ENCODE measurements at regions not wholly inside any gene's neighbourhood (a gene's known extent, or its start where the extent isn't known, plus 50 kb on each side); places are given as distances from the start of the nearest gene placed in this dataset.
"Not testable (repeated sequence)": the region's sequence is repeated elsewhere in the genome, so short reads cannot be mapped to it uniquely, and the experiment has no call there.

GRCh38 chr11:129709801-129710398 lies 105.7 kb upstream of the TMEM45B start:
- no peak overlapping the region for H3K4me3 Mint-ChIP-seq
- no peaks in the 10 kb centered on the region for H3K4me1 Mint-ChIP-seq (ENCODE audit: low read depth)

GRCh38 chr11:129710423-129710822 lies 105.2 kb upstream of the TMEM45B start:
- no peaks in the 10 kb centered on the region for H3K4me1 Mint-ChIP-seq (ENCODE audit: low read depth)
- no peaks in the 10 kb centered on the region for H3K36me3 Mint-ChIP-seq
- no peak overlapping the region for H3K4me3 Mint-ChIP-seq
- H3K27me3 Mint-ChIP-seq = peaks cover 2% of the 10 kb centered on the region
- H3K9me3 Mint-ChIP-seq (ENCODE audit: low read depth) = no peaks in the 10 kb centered on the region
- H3K27ac Mint-ChIP-seq = no peak overlapping the region

More at GRCh38 chr11:129709801-129710398, 105.7 kb upstream of the TMEM45B start:
- Mint-ChIP-seq H3K27ac (no peak overlapping the region), H3K27me3 (peaks cover 2% of the 10 kb centered on the region), H3K36me3 (no peaks in the 10 kb centered on the region), H3K9me3 (ENCODE audit: low read depth) (no peaks in the 10 kb centered on the region)

GRCh38 chr11:129711760-129712159 lies 103.9 kb upstream of the TMEM45B start:
- no peaks in the 10 kb centered on the region for H3K4me1 Mint-ChIP-seq (ENCODE audit: low read depth)
- peaks cover 2% of the 10 kb centered on the region for H3K27me3 Mint-ChIP-seq
- H3K27ac Mint-ChIP-seq = no peak overlapping the region
- no peaks in the 10 kb centered on the region for H3K9me3 Mint-ChIP-seq (ENCODE audit: low read depth)
- H3K36me3 Mint-ChIP-seq = no peaks in the 10 kb centered on the region
- H3K4me3 Mint-ChIP-seq = no peak overlapping the region

GRCh38 chr11:129712486-129713240 lies 103.0 kb upstream of the TMEM45B start:
- H3K27me3 Mint-ChIP-seq; H3K9me3 Mint-ChIP-seq (ENCODE audit: low read depth); H3K4me1 Mint-ChIP-seq (ENCODE audit: low read depth); H3K4me3 Mint-ChIP-seq; H3K36me3 Mint-ChIP-seq; H3K27ac Mint-ChIP-seq: not testable (repeated sequence)

GRCh38 chr11:129719037-129719436 lies 96.6 kb upstream of the TMEM45B start:
- Mint-ChIP-seq H3K36me3 (no peaks in the 10 kb centered on the region), H3K4me3 (no peak overlapping the region), H3K27me3 (no peaks in the 10 kb centered on the region), H3K9me3 (ENCODE audit: low read depth) (no peaks in the 10 kb centered on the region), H3K27ac (no peak overlapping the region), H3K4me1 (ENCODE audit: low read depth) (peaks cover 4% of the 10 kb centered on the region)

- H3K4me1 Mint-ChIP-seq (ENCODE audit: low read depth) = peaks cover 4% of the 10 kb centered on the region
- H3K36me3 Mint-ChIP-seq = no peaks in the 10 kb centered on the region
- no peak overlapping the region for H3K27ac Mint-ChIP-seq
- H3K27me3 Mint-ChIP-seq = no peaks in the 10 kb centered on the region
- H3K9me3 Mint-ChIP-seq (ENCODE audit: low read depth) = no peaks in the 10 kb centered on the region
- no peak overlapping the region for H3K4me3 Mint-ChIP-seq
These were observed 95.5 kb upstream of the TMEM45B start for GRCh38 chr11:129720156-129720555.

GRCh38 chr11:129720994-129721393 lies 94.7 kb upstream of the TMEM45B start:
- Mint-ChIP-seq H3K36me3 (peaks cover under 1% of the 10 kb centered on the region), H3K9me3 (ENCODE audit: low read depth) (no peaks in the 10 kb centered on the region), H3K4me3 (no peak overlapping the region), H3K27ac (no peak overlapping the region), H3K27me3 (no peaks in the 10 kb centered on the region), H3K4me1 (ENCODE audit: low read depth) (peaks cover 4% of the 10 kb centered on the region)

- Mint-ChIP-seq H3K9me3 (ENCODE audit: low read depth) (no peaks in the 10 kb centered on the region), H3K4me3 (no peak overlapping the region), H3K27me3 (no peaks in the 10 kb centered on the region), H3K27ac (no peak overlapping the region), H3K36me3 (peaks cover 4% of the 10 kb centered on the region), H3K4me1 (ENCODE audit: low read depth) (peaks cover 4% of the 10 kb centered on the region)
These were observed 94.0 kb upstream of the TMEM45B start for GRCh38 chr11:129721685-129722084.

GRCh38 chr11:129722529-129722928 lies 93.1 kb upstream of the TMEM45B start:
- peaks cover 4% of the 10 kb centered on the region for H3K4me1 Mint-ChIP-seq (ENCODE audit: low read depth)
- H3K27me3 Mint-ChIP-seq = no peaks in the 10 kb centered on the region
- H3K4me3 Mint-ChIP-seq = no peak overlapping the region
- no peak overlapping the region for H3K27ac Mint-ChIP-seq
- no peaks in the 10 kb centered on the region for H3K9me3 Mint-ChIP-seq (ENCODE audit: low read depth)
- H3K36me3 Mint-ChIP-seq = peaks cover 4% of the 10 kb centered on the region

GRCh38 chr11:129723146-129723760 lies 92.4 kb upstream of the TMEM45B start:
- H3K27ac Mint-ChIP-seq = no peak overlapping the region
- no peaks in the 10 kb centered on the region for H3K9me3 Mint-ChIP-seq (ENCODE audit: low read depth)
- H3K27me3 Mint-ChIP-seq = no peaks in the 10 kb centered on the region
- H3K36me3 Mint-ChIP-seq = peaks cover 4% of the 10 kb centered on the region
- peaks cover 4% of the 10 kb centered on the region for H3K4me1 Mint-ChIP-seq (ENCODE audit: low read depth)
- H3K4me3 Mint-ChIP-seq = no peak overlapping the region

- H3K9me3 Mint-ChIP-seq (ENCODE audit: low read depth) = no peaks in the 10 kb centered on the region
- H3K4me3 Mint-ChIP-seq = no peak overlapping the region
- peaks cover 4% of the 10 kb centered on the region for H3K4me1 Mint-ChIP-seq (ENCODE audit: low read depth)
- H3K36me3 Mint-ChIP-seq = peaks cover 4% of the 10 kb centered on the region
- H3K27ac Mint-ChIP-seq = no peak overlapping the region
- no peaks in the 10 kb centered on the region for H3K27me3 Mint-ChIP-seq
These were observed 91.9 kb upstream of the TMEM45B start for GRCh38 chr11:129723761-129724162.

GRCh38 chr11:129724866-129725265 lies 90.8 kb upstream of the TMEM45B start:
- Mint-ChIP-seq H3K27me3 (no peaks in the 10 kb centered on the region), H3K4me3 (no peak overlapping the region)

GRCh38 chr11:129726179-129726578 lies 89.5 kb upstream of the TMEM45B start:
- Mint-ChIP-seq H3K36me3 (peaks cover 4% of the 10 kb centered on the region), H3K4me1 (ENCODE audit: low read depth) (peaks cover 4% of the 10 kb centered on the region), H3K4me3 (no peak overlapping the region), H3K27ac (no peak overlapping the region), H3K27me3 (no peaks in the 10 kb centered on the region), H3K9me3 (ENCODE audit: low read depth) (no peaks in the 10 kb centered on the region)

More at GRCh38 chr11:129724866-129725265, 90.8 kb upstream of the TMEM45B start:
- Mint-ChIP-seq H3K9me3 (ENCODE audit: low read depth) (no peaks in the 10 kb centered on the region), H3K4me1 (ENCODE audit: low read depth) (peaks cover 4% of the 10 kb centered on the region), H3K36me3 (peaks cover 4% of the 10 kb centered on the region), H3K27ac (no peak overlapping the region)

GRCh38 chr11:129728581-129728980 lies 87.1 kb upstream of the TMEM45B start:
- Mint-ChIP-seq H3K27ac (no peak overlapping the region), H3K27me3 (no peaks in the 10 kb centered on the region), H3K9me3 (ENCODE audit: low read depth) (no peaks in the 10 kb centered on the region), H3K4me3 (no peak overlapping the region), H3K36me3 (peaks cover 7% of the 10 kb centered on the region), H3K4me1 (ENCODE audit: low read depth) (no peaks in the 10 kb centered on the region)

- Mint-ChIP-seq H3K36me3 (peaks cover 7% of the 10 kb centered on the region), H3K27ac (no peak overlapping the region), H3K9me3 (ENCODE audit: low read depth) (no peaks in the 10 kb centered on the region), H3K27me3 (no peaks in the 10 kb centered on the region), H3K4me1 (ENCODE audit: low read depth) (no peaks in the 10 kb centered on the region), H3K4me3 (no peak overlapping the region)
These were observed 86.4 kb upstream of the TMEM45B start for GRCh38 chr11:129729216-129729615.
